ENCODE measurements at regions not wholly inside any gene's neighbourhood (a gene's known extent, or its start where the extent isn't known, plus 50 kb on each side); places are given as distances from the start of the nearest gene placed in this dataset.

GRCh38 chrX:26411045-26411444 lies 195.1 kb downstream of the MAGEB5 start:
- TF ChIP-seq EGR1 (IDR thresholded peaks at IDR 0.05) (no peak), CEBPB (IDR thresholded peaks at IDR 0.05) (no peak)

Data from Ishikawa (cell line).